ENCODE measurements at regions not wholly inside any gene's neighbourhood (a gene's known extent, or its start where the extent isn't known, plus 50 kb on each side); places are given as distances from the start of the nearest gene placed in this dataset.

GRCh38 chr7:35508623-35509400 lies 186.1 kb downstream of the HERPUD2 start:
- no peak overlapping the region for H2AFZ ChIP-seq (ENCODE audit: low read depth, low read length, severe bottlenecking)
- no peak overlapping the region for H3K27ac ChIP-seq (ENCODE audit: low read depth, low read length)
- H3K79me2 ChIP-seq (ENCODE audit: insufficient read depth, low read length) = no peaks in the 10 kb centered on the region
- no peak for TF ChIP-seq EZH2phosphoT487 (conservative IDR thresholded peaks at IDR 0.05; ENCODE audit: low read length)
- TF ChIP-seq, protein P1, sequence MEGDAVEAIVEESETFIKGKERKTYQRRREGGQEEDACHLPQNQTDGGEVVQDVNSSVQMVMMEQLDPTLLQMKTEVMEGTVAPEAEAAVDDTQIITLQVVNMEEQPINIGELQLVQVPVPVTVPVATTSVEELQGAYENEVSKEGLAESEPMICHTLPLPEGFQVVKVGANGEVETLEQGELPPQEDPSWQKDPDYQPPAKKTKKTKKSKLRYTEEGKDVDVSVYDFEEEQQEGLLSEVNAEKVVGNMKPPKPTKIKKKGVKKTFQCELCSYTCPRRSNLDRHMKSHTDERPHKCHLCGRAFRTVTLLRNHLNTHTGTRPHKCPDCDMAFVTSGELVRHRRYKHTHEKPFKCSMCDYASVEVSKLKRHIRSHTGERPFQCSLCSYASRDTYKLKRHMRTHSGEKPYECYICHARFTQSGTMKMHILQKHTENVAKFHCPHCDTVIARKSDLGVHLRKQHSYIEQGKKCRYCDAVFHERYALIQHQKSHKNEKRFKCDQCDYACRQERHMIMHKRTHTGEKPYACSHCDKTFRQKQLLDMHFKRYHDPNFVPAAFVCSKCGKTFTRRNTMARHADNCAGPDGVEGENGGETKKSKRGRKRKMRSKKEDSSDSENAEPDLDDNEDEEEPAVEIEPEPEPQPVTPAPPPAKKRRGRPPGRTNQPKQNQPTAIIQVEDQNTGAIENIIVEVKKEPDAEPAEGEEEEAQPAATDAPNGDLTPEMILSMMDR (IDR thresholded peaks at IDR 0.05; ENCODE audit: insufficient read depth, low read length, poor library complexity, severe bottlenecking) = peak; percentile 16
- no peaks in the 10 kb centered on the region for H4K20me1 ChIP-seq (ENCODE audit: low read depth, low read length)
- no peaks in the 10 kb centered on the region for H3F3A ChIP-seq (ENCODE audit: insufficient read depth)
- H3K4me2 ChIP-seq (ENCODE audit: low read depth, low read length, poor library complexity, severe bottlenecking) = no peak overlapping the region
- no peaks in the 10 kb centered on the region for H3K9me2 ChIP-seq (replicated peaks; ENCODE audit: insufficient read depth, low read length)
- no peaks in the 10 kb centered on the region for H3K27me3 ChIP-seq (ENCODE audit: low read length)
- no peaks in the 10 kb centered on the region for H3K36me3 ChIP-seq (ENCODE audit: low read length)
- no peak overlapping the region for H3K9ac ChIP-seq (ENCODE audit: low read length)
- no peak overlapping the region for H3K4me3 ChIP-seq (ENCODE audit: insufficient read depth, low read length, poor library complexity, severe bottlenecking)
- no peaks in the 10 kb centered on the region for H3K9me3 ChIP-seq (ENCODE audit: insufficient read depth, low read length)

DNA sequence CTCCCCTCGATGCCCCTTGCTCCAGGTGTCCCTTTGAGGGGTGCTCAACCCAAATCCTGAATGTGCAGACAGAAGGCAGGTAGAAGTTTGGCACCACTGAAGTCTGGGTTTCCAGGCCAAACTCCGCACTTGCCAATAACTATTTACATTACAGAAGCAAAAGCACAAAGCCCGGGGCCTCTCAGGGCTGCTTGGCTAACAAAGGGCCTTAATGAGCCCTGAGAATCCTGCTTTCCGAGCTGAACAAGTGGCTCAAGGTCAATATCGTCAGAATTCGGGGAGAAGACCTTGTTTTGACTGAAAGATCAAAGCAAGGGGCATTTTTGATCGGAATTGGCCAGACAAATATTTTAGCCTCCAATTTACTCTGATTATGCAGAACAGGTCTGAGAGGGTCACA lies 189.9 kb downstream of the HERPUD2 start:
- Histone ChIP-seq H3K79me2 (ENCODE audit: insufficient read depth, low read length) (no peaks in the 10 kb centered on the region), H2AFZ (ENCODE audit: low read depth, low read length, severe bottlenecking) (no peak overlapping the region), H3K9me3 (ENCODE audit: insufficient read depth, low read length) (no peaks in the 10 kb centered on the region), H3F3A (ENCODE audit: insufficient read depth) (no peaks in the 10 kb centered on the region), H3K36me3 (ENCODE audit: low read length) (no peaks in the 10 kb centered on the region), H3K27ac (ENCODE audit: low read depth, low read length) (no peak overlapping the region), H3K9me2 (replicated peaks; ENCODE audit: insufficient read depth, low read length) (no peaks in the 10 kb centered on the region), H4K20me1 (ENCODE audit: low read depth, low read length) (no peaks in the 10 kb centered on the region), H3K9ac (ENCODE audit: low read length) (no peak overlapping the region), H3K4me3 (ENCODE audit: insufficient read depth, low read length, poor library complexity, severe bottlenecking) (no peak overlapping the region), H3K4me2 (ENCODE audit: low read depth, low read length, poor library complexity, severe bottlenecking) (no peak overlapping the region), H3K27me3 (ENCODE audit: low read length) (no peaks in the 10 kb centered on the region)
- no peak for TF ChIP-seq EZH2phosphoT487 (conservative IDR thresholded peaks at IDR 0.05; ENCODE audit: low read length)
- TF ChIP-seq, protein P1 (IDR thresholded peaks at IDR 0.05; ENCODE audit: insufficient read depth, low read length, poor library complexity, severe bottlenecking) = no peak

- Histone ChIP-seq H2AFZ (ENCODE audit: low read depth, low read length, severe bottlenecking) (peak overlapping the region; percentile 36), H3K4me2 (ENCODE audit: low read depth, low read length, poor library complexity, severe bottlenecking) (no peak overlapping the region)
- TF ChIP-seq, protein P1 (IDR thresholded peaks at IDR 0.05; ENCODE audit: insufficient read depth, low read length, poor library complexity, severe bottlenecking) = no peak
- TF ChIP-seq EZH2phosphoT487 (conservative IDR thresholded peaks at IDR 0.05; ENCODE audit: low read length) = no peak
Measured at GRCh38 chr7:35504365-35504764, 190.6 kb downstream of the HERPUD2 start.

More at GRCh38 chr7:35504365-35504764, 190.6 kb downstream of the HERPUD2 start:
- Histone ChIP-seq H3K36me3 (ENCODE audit: low read length) (no peaks in the 10 kb centered on the region), H3F3A (ENCODE audit: insufficient read depth) (no peaks in the 10 kb centered on the region), H3K4me3 (ENCODE audit: insufficient read depth, low read length, poor library complexity, severe bottlenecking) (no peak overlapping the region), H3K27ac (ENCODE audit: low read depth, low read length) (no peak overlapping the region), H3K9me3 (ENCODE audit: insufficient read depth, low read length) (no peaks in the 10 kb centered on the region), H4K20me1 (ENCODE audit: low read depth, low read length) (no peaks in the 10 kb centered on the region), H3K27me3 (ENCODE audit: low read length) (no peaks in the 10 kb centered on the region), H3K79me2 (ENCODE audit: insufficient read depth, low read length) (no peaks in the 10 kb centered on the region), H3K9ac (ENCODE audit: low read length) (no peak overlapping the region), H3K9me2 (replicated peaks; ENCODE audit: insufficient read depth, low read length) (no peaks in the 10 kb centered on the region)

All from SU-DHL-6 (cell line).